Activated T-cell treated with anti-CD3 and anti-CD28 coated beads for 1 hour (primary cell): ENCODE measurements at regions not wholly inside any gene's neighbourhood (a gene's known extent, or its start where the extent isn't known, plus 50 kb on each side); places are given as distances from the start of the nearest gene placed in this dataset.

Source experiments
- DNase-seq: peaks from one replicate; pipeline ENCODE4 v3.0.0-alpha.2; 2020; ENCODE audit warnings: low read depth

- DNase-seq: no peak
These were observed 62.7 kb upstream of the MAPRE2 start for GRCh38 chr18:34978533-34978893.

- DNase-seq: peak; percentile 40
These were observed 62.1 kb upstream of the MAPRE2 start for GRCh38 chr18:34978953-34979608.

GRCh38 chr18:34981487-34981886 lies 59.7 kb upstream of the MAPRE2 start:
- no peak for DNase-seq

- DNase-seq: no peak
These were observed 55.2 kb upstream of the MAPRE2 start for GRCh38 chr18:34985963-34986362.

- DNase-seq: no peak
These were observed 50.6 kb upstream of the MAPRE2 start for GRCh38 chr18:34990597-34990996.

GRCh38 chr18:34991152-34991551 lies 50.1 kb upstream of the MAPRE2 start:
- DNase-seq: no peak
